Sigmoid colon (tissue), 6 donors: ENCODE measurements at regions not wholly inside any gene's neighbourhood (a gene's known extent, or its start where the extent isn't known, plus 50 kb on each side); places are given as distances from the start of the nearest gene placed in this dataset.

Experiments used
- DNase-seq: peaks from one replicate; pipeline ENCODE4 v3.0.0-alpha.2; 2019
- H3K27ac ChIP-seq, 4 donors: fragments of 200-600 bp; sonication (generic); one replicate each; pipeline ENCODE4 v1.5.1; 2016 to 2019; ENCODE audit warnings: mild to moderate bottlenecking in 1 of 4
- H3K27me3 ChIP-seq, 3 donors: fragments of 200-600 bp; sonication (generic); one replicate each; pipeline ENCODE4 v1.5.1; 2019; ENCODE audit warnings: mild to moderate bottlenecking in 1 of 3
- H3K36me3 ChIP-seq, 4 donors: fragments of 200-600 bp; sonication (generic); one replicate each; pipeline ENCODE4 v1.5.1; 2016 to 2019
- H3K4me1 ChIP-seq, 4 donors: fragments of 200-600 bp; sonication (generic); one replicate each; pipeline ENCODE4 v1.5.1; 2017 to 2019
- H3K4me3 ChIP-seq, 4 donors: fragments of 200-600 bp; sonication (generic); one replicate each; pipeline ENCODE4 v1.5.1; 2017 to 2019; ENCODE audit warnings: mild to moderate bottlenecking in 2 of 4, moderate library complexity in 1 of 4
- H3K9me3 ChIP-seq, 4 donors: fragments of 200-600 bp in 3 of 4; sonication (generic) in 3 of 4; one replicate each; pipeline versions ENCODE4 v1.5.1 to v1.6.1; 2013 to 2019
- CTCF ChIP-seq, 4 experiments: fragments of 450-650 bp in 3 of 4; fragments of 200-600 bp in 1 of 4; IDR thresholded peaks; one replicate each; pipeline ENCODE4 v1.5.1; 2016 to 2019; ENCODE audit warnings: antibody characterized with exemption in 4 of 4, mild to moderate bottlenecking in 3 of 4, moderate library complexity in 2 of 4
- EP300 ChIP-seq, 4 donors: sonication (generic); formaldehyde crosslinking; IDR thresholded peaks; one replicate each; pipeline ENCODE4 v1.6.1; 2017; ENCODE audit warnings: antibody characterized with exemption in 4 of 4
- POLR2A ChIP-seq, 2 donors: fragments of 450-650 bp; IDR thresholded peaks; one replicate each; pipeline ENCODE4 v1.6.1; 2016; ENCODE audit warnings: antibody characterized with exemption in 2 of 2, mild to moderate bottlenecking in 2 of 2, moderate library complexity in 2 of 2
- POLR2AphosphoS5 ChIP-seq, 4 donors: sonication (generic); formaldehyde crosslinking; IDR thresholded peaks; one replicate each; pipeline ENCODE4 v1.6.1; 2017; ENCODE audit warnings: antibody characterized with exemption in 4 of 4
- WGBS, 2 donors: extraction: QIAGEN DNeasy Blood & Tissue Kit; methylation state at CpG; one replicate each; pipeline ENCODE4 v1.1.7; 2013; 5-methylcytosine and 5-hydroxymethylcytosine counted together
- intact Hi-C: fragments of 100-400 bp; cut with DNase I; formaldehyde crosslinking; loops from one replicate; pipeline ENCODE4 v1.15.1; 2023
- donor health status: healthy with polysubstance abuse.
- donor health status: healthy.

DNA sequence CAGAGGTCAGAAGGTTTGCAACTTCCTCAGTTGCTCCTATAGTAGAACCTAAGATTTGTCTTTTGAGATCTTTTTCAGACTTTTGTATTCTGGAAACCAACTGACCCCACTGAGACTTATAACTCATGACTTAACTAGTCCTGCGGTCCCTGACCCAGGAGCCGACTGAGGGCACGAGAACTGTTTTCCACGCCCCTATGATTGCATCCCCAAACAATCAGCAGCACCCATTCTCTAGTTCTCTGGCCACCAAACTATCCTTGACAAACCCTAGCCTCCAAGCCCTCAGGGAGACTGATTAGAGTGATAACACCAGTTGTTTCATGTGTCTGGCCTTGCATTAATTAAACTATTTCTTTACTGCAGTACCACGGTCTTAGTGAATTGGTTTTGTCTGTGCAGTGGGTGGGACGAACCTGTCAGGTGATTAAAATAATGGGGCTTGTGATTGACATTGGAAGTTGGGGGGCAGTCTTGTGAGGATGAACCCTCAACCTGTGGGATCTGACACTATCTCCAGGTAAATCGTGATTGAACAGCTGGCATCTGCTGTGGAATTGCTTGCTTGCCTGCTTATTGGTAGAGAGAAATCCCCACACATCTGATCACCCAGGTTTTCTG is 95.7 kb downstream of the B3GNT2 start:
- WGBS, 2 donors: 84 to 89% methylated on average over 7 of the region's 7 CpGs
- TF ChIP-seq CTCF (IDR thresholded peaks at IDR 0.05) (no peak), POLR2A (IDR thresholded peaks at IDR 0.05) (no peak), POLR2AphosphoS5 (IDR thresholded peaks at IDR 0.05) (no peak), EP300 (IDR thresholded peaks at IDR 0.05) (no peak)
- no peak for DNase-seq
- Histone ChIP-seq H3K4me3 (no peak overlapping the region), H3K9me3 (no peaks in the 10 kb centered on the region), H3K4me1 (peaks cover 0 to 50% (median 32%) of the 10 kb centered on the region in 4 donors), H3K27ac (peak overlapping the region; percentile 48 to 75 (median 72)), H3K36me3 (no peaks in the 10 kb centered on the region), H3K27me3 (no peaks in the 10 kb centered on the region)
- intact Hi-C loops: loop anchor here (5.0 kb wide), 2 partner anchors 94 to 279 kb away; partner anchors contain the start of gene B3GNT2

DNA sequence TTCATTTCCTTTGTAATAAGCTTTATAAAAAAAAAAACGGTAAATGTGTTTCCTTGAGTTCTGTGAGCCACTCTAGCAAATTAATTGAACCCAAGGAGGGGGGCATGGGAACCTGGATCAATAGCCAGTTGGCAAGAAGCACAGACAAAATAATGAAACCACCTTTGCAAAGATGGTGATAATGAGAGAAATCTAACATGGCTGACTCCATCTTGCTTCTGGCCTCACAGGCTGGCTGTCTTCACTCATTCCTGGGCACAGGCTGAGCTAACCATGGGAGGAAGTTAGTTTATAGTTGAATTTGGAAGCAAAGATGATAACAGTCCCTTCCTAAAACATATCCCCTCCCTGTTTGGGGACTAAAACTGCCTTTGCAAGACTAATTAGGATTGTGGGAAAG is 95.1 kb downstream of the B3GNT2 start:
- peak overlapping the region in 1 of 4 donors; percentile 72 for H3K27ac ChIP-seq
- TF ChIP-seq POLR2A (IDR thresholded peaks at IDR 0.05) (no peak), CTCF (IDR thresholded peaks at IDR 0.05) (no peak), EP300 (IDR thresholded peaks at IDR 0.05) (no peak), POLR2AphosphoS5 (IDR thresholded peaks at IDR 0.05) (no peak)
- WGBS, 2 donors: 90 to 98% methylated on average over 1 of the region's 1 CpG

DNA sequence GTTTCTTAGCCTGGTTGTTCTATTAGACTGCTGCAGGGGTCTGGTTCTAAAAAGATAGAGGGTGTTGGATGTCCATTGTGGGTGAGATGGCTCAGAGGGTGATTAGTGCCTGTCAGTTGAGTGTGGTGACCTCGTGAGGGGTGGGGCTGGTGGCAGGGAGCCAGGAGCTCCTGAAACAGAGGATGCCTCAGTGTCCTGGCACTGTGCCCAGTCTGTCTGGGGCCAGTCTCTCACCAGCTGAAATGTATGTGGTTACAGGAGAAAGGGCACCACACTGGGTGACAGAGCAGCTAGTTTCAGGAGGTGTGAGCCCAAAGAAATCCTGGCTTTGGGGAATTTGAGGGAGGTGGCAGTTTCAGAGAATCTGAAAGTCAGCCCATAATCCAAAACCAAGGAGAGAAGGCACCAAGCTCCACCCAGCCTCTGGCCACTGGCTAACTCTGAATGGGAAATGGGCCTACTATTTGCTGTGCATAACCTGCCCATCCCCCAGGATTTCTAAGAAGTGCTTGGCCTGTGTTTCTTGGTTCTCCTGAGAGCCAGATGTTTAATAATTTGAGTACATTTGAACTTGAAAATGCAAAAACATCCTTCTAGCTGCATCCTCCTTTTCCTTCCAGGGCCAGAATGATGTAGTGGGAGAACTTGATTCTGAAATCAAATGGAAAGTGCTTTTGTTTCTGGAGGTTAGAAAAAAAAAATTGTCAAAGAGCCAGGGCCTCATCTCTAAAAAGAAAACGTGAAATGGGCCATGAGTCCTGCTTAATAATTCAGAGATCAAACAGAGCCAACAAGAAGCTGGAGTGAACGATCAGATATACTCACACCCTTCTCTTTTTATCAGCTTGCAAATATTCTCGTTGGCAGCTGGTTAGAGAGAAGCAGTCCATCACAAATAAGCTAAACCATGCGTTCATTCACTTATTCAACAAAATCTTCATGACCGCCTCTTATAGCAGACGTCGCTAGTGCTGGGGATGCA is 92.3 kb downstream of the B3GNT2 start:
- intact Hi-C loops: no loop called here
- WGBS, 2 donors: 73 to 75% methylated on average over 8 of the region's 8 CpGs

More for the DNA sequence above, 95.1 kb downstream of the B3GNT2 start:
- Histone ChIP-seq H3K9me3 (no peaks in the 10 kb centered on the region), H3K4me3 (no peak overlapping the region), H3K36me3 (no peaks in the 10 kb centered on the region), H3K4me1 (peaks cover 0 to 50% (median 32%) of the 10 kb centered on the region in 4 donors), H3K27me3 (no peaks in the 10 kb centered on the region)
- DNase-seq: no peak
- intact Hi-C loops: loop anchor here (5.0 kb wide), 2 partner anchors 94 to 279 kb away; partner anchors contain the start of gene B3GNT2

DNA sequence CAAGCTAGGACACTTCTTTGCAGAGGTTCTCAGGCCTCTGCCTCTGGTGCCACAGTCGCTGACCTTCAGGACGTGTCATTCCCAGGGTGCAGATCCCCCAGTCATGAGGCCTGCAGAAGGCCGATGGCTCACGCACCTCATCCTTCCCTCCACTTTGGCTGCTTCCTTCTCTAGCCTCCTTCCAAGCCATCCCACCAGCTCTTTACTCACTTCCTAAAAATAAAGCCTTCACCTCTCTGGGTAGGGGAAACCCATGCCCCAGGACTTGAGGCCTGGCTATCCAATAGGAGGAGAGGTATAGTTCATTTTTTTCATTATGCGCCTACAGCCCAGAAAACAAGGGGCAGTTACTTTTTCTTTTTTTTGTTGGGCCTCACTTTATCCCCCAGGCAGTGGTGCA is 91.4 kb downstream of the B3GNT2 start:
- Histone ChIP-seq H3K27me3 (no peaks in the 10 kb centered on the region), H3K9me3 (peaks cover 0 to 8% (median 3%) of the 10 kb centered on the region in 4 donors), H3K27ac (no peak overlapping the region), H3K36me3 (no peaks in the 10 kb centered on the region), H3K4me3 (no peak overlapping the region), H3K4me1 (peaks cover 0 to 24% (median 12%) of the 10 kb centered on the region in 4 donors)
- 95 to 98% methylated on average over 5 of the region's 5 CpGs for WGBS, 2 donors
- no peak for DNase-seq
- no peak for TF ChIP-seq POLR2AphosphoS5 (IDR thresholded peaks at IDR 0.05)
- intact Hi-C loops: no loop called here

More for the DNA sequence above, 92.3 kb downstream of the B3GNT2 start:
- Histone ChIP-seq H3K36me3 (no peaks in the 10 kb centered on the region), H3K9me3 (peaks cover 0 to 8% (median 3%) of the 10 kb centered on the region in 4 donors), H3K4me3 (no peak overlapping the region), H3K4me1 (peaks cover 0 to 33% (median 21%) of the 10 kb centered on the region in 4 donors), H3K27ac (peak overlapping the region in 1 of 4 donors; percentile 26), H3K27me3 (no peaks in the 10 kb centered on the region)
- TF ChIP-seq EP300 (IDR thresholded peaks at IDR 0.05) (no peak), CTCF (IDR thresholded peaks at IDR 0.05) (no peak), POLR2AphosphoS5 (IDR thresholded peaks at IDR 0.05) (no peak), POLR2A (IDR thresholded peaks at IDR 0.05) (no peak)
- DNase-seq: peak; percentile 76
